MM.1S (cell line): ENCODE measurements at regions not wholly inside any gene's neighbourhood (a gene's known extent, or its start where the extent isn't known, plus 50 kb on each side); places are given as distances from the start of the nearest gene placed in this dataset.

Source experiments
- DNase-seq: peaks from one replicate; pipeline ENCODE4 v3.0.0-alpha.2; 2015
- H2AFZ ChIP-seq: fragments of 300-600 bp; sonication (generic); 2 replicates; pipeline ENCODE4 v1.6.0; 2016; ENCODE audit warnings: antibody characterized with exemption, low read length
- H3F3A ChIP-seq: fragments of 300-600 bp; sonication (generic); 2 replicates; pipeline ENCODE4 v1.6.1; 2016; ENCODE audit warnings: mild to moderate bottlenecking, antibody characterized with exemption, low read length, moderate library complexity, mixed read lengths; ENCODE audit not compliant: insufficient read depth
- H3K27ac ChIP-seq: fragments of 300-600 bp; sonication (generic); 2 replicates; pipeline ENCODE4 v1.5.1; 2016; ENCODE audit warnings: mild to moderate bottlenecking, low read length
- H3K27me3 ChIP-seq: fragments of 300-600 bp; sonication (generic); replicated peaks from 2 replicates; pipeline ENCODE4 v1.6.0; 2016; ENCODE audit warnings: low read length; ENCODE audit not compliant: insufficient read depth
- H3K36me3 ChIP-seq: fragments of 300-600 bp; sonication (generic); replicated peaks from 2 replicates; pipeline ENCODE4 v1.6.1; 2016; ENCODE audit warnings: mild to moderate bottlenecking, low read length, mixed read lengths; ENCODE audit not compliant: insufficient read depth
- H3K4me1 ChIP-seq: fragments of 300-600 bp; sonication (generic); 2 replicates; pipeline ENCODE4 v1.6.1; 2016; ENCODE audit warnings: low read length, mixed read lengths
- H3K4me2 ChIP-seq: fragments of 300-600 bp; sonication (generic); 2 replicates; pipeline ENCODE4 v1.6.0; 2016; ENCODE audit warnings: low read depth, low read length
- H3K4me3 ChIP-seq: fragments of 300-600 bp; sonication (generic); 2 replicates; pipeline ENCODE4 v1.5.1; 2016; ENCODE audit warnings: low read length, mixed read lengths
- H3K79me2 ChIP-seq: fragments of 300-600 bp; sonication (generic); 2 replicates; pipeline ENCODE4 v1.6.1; 2016; ENCODE audit warnings: mixed run types, low read length, mixed read lengths
- H3K9ac ChIP-seq: fragments of 300-600 bp; sonication (generic); 2 replicates; pipeline ENCODE4 v1.6.1; 2016; ENCODE audit warnings: low read length, mixed read lengths
- H3K9me2 ChIP-seq: fragments of 300-600 bp; sonication (generic); replicated peaks from 2 replicates; pipeline ENCODE4 v1.6.1; 2016; ENCODE audit warnings: mild to moderate bottlenecking, low read length, mixed read lengths; ENCODE audit not compliant: insufficient read depth
- H3K9me3 ChIP-seq: fragments of 300-600 bp; sonication (generic); replicated peaks from 2 replicates; pipeline ENCODE4 v1.6.1; 2016; ENCODE audit warnings: mild to moderate bottlenecking, low read length, mixed read lengths; ENCODE audit not compliant: insufficient read depth
- H4K20me1 ChIP-seq: fragments of 300-600 bp; sonication (generic); 2 replicates; pipeline ENCODE4 v1.6.1; 2016; ENCODE audit warnings: mild to moderate bottlenecking, low read length, moderate library complexity, mixed read lengths; ENCODE audit not compliant: insufficient read depth
- CTCF ChIP-seq: fragments of 300-600 bp; sonication (generic); IDR thresholded peaks from 2 replicates; pipeline ENCODE4 v1.5.1; 2016; ENCODE audit warnings: antibody characterized with exemption, low read length, mixed read lengths
- EZH2 ChIP-seq: fragments of 300-600 bp; sonication (generic); optimal IDR thresholded peaks from 2 replicates; pipeline ENCODE3; 2017; ENCODE audit warnings: low read depth, mild to moderate bottlenecking, antibody characterized with exemption, low read length, mixed read lengths
- EZH2phosphoT487 ChIP-seq: fragments of 300-600 bp; sonication (generic); IDR thresholded peaks from 2 replicates; pipeline ENCODE4 v1.6.1; 2018; ENCODE audit warnings: antibody characterized with exemption, low read length

GRCh38 chr5:94024101-94024500 is 282.7 kb upstream of the POU5F2 start:
- Histone ChIP-seq H3K27me3 (no peaks in the 10 kb centered on the region), H3K9ac (no peak overlapping the region), H3K9me3 (no peaks in the 10 kb centered on the region), H3K36me3 (no peaks in the 10 kb centered on the region), H3K27ac (no peak overlapping the region), H3K4me3 (no peak overlapping the region), H3F3A (no peaks in the 10 kb centered on the region), H3K79me2 (no peaks in the 10 kb centered on the region), H3K9me2 (no peaks in the 10 kb centered on the region), H3K4me2 (no peak overlapping the region), H4K20me1 (no peaks in the 10 kb centered on the region), H2AFZ (no peak overlapping the region), H3K4me1 (peaks cover 4% of the 10 kb centered on the region; the same call in 1 of the 2 replicates)
- no peak for DNase-seq
- TF ChIP-seq CTCF (no peak), EZH2phosphoT487 (no peak), EZH2 (no peak)

- H3K9ac ChIP-seq = no peak overlapping the region
- TF ChIP-seq CTCF (no peak), EZH2 (no peak), EZH2phosphoT487 (no peak)
- H2AFZ ChIP-seq = no peak overlapping the region
- no peak overlapping the region for H3K4me3 ChIP-seq
- H4K20me1 ChIP-seq = no peaks in the 10 kb centered on the region
- H3K79me2 ChIP-seq = no peaks in the 10 kb centered on the region
- no peaks in the 10 kb centered on the region for H3K9me3 ChIP-seq
- no peaks in the 10 kb centered on the region for H3K27me3 ChIP-seq
- no peak for DNase-seq
- H3K4me2 ChIP-seq = no peak overlapping the region
- H3F3A ChIP-seq = no peaks in the 10 kb centered on the region
- H3K27ac ChIP-seq = no peak overlapping the region
- no peaks in the 10 kb centered on the region for H3K36me3 ChIP-seq
- peaks cover 4% of the 10 kb centered on the region; the same call in 1 of the 2 replicates for H3K4me1 ChIP-seq
- no peaks in the 10 kb centered on the region for H3K9me2 ChIP-seq
These were observed 279.8 kb upstream of the POU5F2 start for GRCh38 chr5:94021246-94021645.

GRCh38 chr5:94017579-94017978 is 276.2 kb upstream of the POU5F2 start:
- peaks cover 2% of the 10 kb centered on the region; the same call in 1 of the 2 replicates for H3K4me1 ChIP-seq
- H3K27ac ChIP-seq = no peak overlapping the region
- H3K36me3 ChIP-seq = no peaks in the 10 kb centered on the region
- H2AFZ ChIP-seq = no peak overlapping the region
- no peaks in the 10 kb centered on the region for H3K9me2 ChIP-seq
- H3K4me3 ChIP-seq = no peak overlapping the region
- DNase-seq = no peak
- no peaks in the 10 kb centered on the region for H3K27me3 ChIP-seq
- no peaks in the 10 kb centered on the region for H3K9me3 ChIP-seq
- H3K9ac ChIP-seq = no peak overlapping the region
- H3F3A ChIP-seq = no peaks in the 10 kb centered on the region
- no peaks in the 10 kb centered on the region for H3K79me2 ChIP-seq
- H3K4me2 ChIP-seq = no peak overlapping the region
- H4K20me1 ChIP-seq = no peaks in the 10 kb centered on the region
- TF ChIP-seq CTCF (no peak), EZH2phosphoT487 (no peak), EZH2 (no peak)
